K562 (cell line): ENCODE measurements at regions not wholly inside any gene's neighbourhood (a gene's known extent, or its start where the extent isn't known, plus 50 kb on each side); places are given as distances from the start of the nearest gene placed in this dataset.
"Not testable (repeated sequence)": the region's sequence is repeated elsewhere in the genome, so short reads cannot be mapped to it uniquely, and the experiment has no call there.

Experiments
- ATF1 ChIP-seq, 2 experiments: fragments of 450-650 bp in 1 of 2; IDR thresholded peaks; 2 replicates each; pipeline ENCODE4 v1.6.1; 2016; ENCODE audit warnings: missing compliant biosample characterization in 1 of 2, missing genetic modification characterization in 1 of 2
- BRF1 ChIP-seq: IDR thresholded peaks from 3 replicates; pipeline ENCODE4 v1.6.1; 2011; ENCODE audit warnings: borderline replicate concordance, mild to moderate bottlenecking; ENCODE audit not compliant: insufficient read length; ENCODE audit errors: extremely low read depth
- CBX3 ChIP-seq, 2 experiments: IDR thresholded peaks; 1 replicate in 1 of 2; 2 replicates in 1 of 2; pipeline ENCODE4 v1.6.1; 2012; ENCODE audit warnings: inconsistent platforms in 2 of 2, low read length in 2 of 2, borderline replicate concordance in 1 of 2, control low read depth in 1 of 2
- CTCF ChIP-seq, 3 experiments: IDR thresholded peaks in 2 of 3; conservative IDR thresholded peaks in 1 of 3; 2 replicates each; pipeline ENCODE4 v1.5.1; 2011 to 2012; ENCODE audit warnings: low read length in 3 of 3, mild to moderate bottlenecking in 3 of 3, control low read depth in 2 of 3, improper control_type of control experiment in 1 of 3, inconsistent platforms in 1 of 3, low read depth in 1 of 3, mixed read lengths in 1 of 3, moderate library complexity in 1 of 3; ENCODE audit not compliant: insufficient read depth in 2 of 3
- MXD1 ChIP-seq: fragments of 250-450 bp; sonication (Bioruptor Pico); IDR thresholded peaks from 2 replicates; pipeline ENCODE4 v1.8.0; 2021; ENCODE audit warnings: borderline replicate concordance, mild to moderate bottlenecking, moderate library complexity; ENCODE audit not compliant: poor library complexity, severe bottlenecking
- POLR2A ChIP-seq: fragments of 450-650 bp; conservative IDR thresholded peaks from 2 replicates; pipeline ENCODE4 v1.6.1; 2016
- POLR2AphosphoS5 ChIP-seq: IDR thresholded peaks from 2 replicates; pipeline ENCODE4 v1.6.1; 2011; ENCODE audit warnings: mild to moderate bottlenecking, low read depth, low read length, moderate library complexity; ENCODE audit not compliant: control insufficient read depth, insufficient read depth
- RBM25 ChIP-seq: fragments of 200-400 bp; formaldehyde crosslinking; IDR thresholded peaks from 2 replicates; pipeline ENCODE4 v1.6.1; 2018; ENCODE audit warnings: low read length, low read depth, moderate library complexity; ENCODE audit not compliant: severe bottlenecking
- RFX5 ChIP-seq: IDR thresholded peaks from 2 replicates; pipeline ENCODE4 v1.6.1; 2011; ENCODE audit warnings: low read depth, mild to moderate bottlenecking, improper control_type of control experiment, low read length
- ZBTB33 ChIP-seq: sonication (generic); formaldehyde crosslinking; IDR thresholded peaks from 2 replicates; pipeline ENCODE4 v1.8.1; 2023; ENCODE audit warnings: mild to moderate bottlenecking, missing genetic modification reagents
- ZNF282 ChIP-seq: sonication (generic); formaldehyde crosslinking; IDR thresholded peaks from 2 replicates; pipeline ENCODE4 v1.8.1; 2023; ENCODE audit warnings: missing genetic modification reagents
- ZNF589 ChIP-seq: fragments of 200-800 bp; sonication (Bioruptor generic); IDR thresholded peaks from 2 replicates; pipeline ENCODE4 v1.6.1; 2016; ENCODE audit warnings: low read depth, missing genetic modification characterization, missing compliant biosample characterization

GRCh38 chr5:25446061-25446420 lies 801.3 kb upstream of the CDH10 start:
- TF ChIP-seq BRF1; RFX5; MXD1 (CRISPR knock-in tag); POLR2A; CTCF (IDR thresholded peaks at IDR 0.05 in 2 of 3, conservative IDR thresholded peaks at IDR 0.05 in 1 of 3; ENCODE audit: insufficient read depth in 2 of 3, low read depth in 1 of 3, low read length in 3 of 3); ATF1 (CRISPR knock-in tag; IDR thresholded peaks at IDR 0.05); ATF1 (tag; IDR thresholded peaks at IDR 0.05); CBX3 (IDR thresholded peaks at IDR 0.05; ENCODE audit: borderline replicate concordance in 1 of 2, low read length in 2 of 2); ZBTB33 (CRISPR knock-in tag); POLR2AphosphoS5; ZNF282 (CRISPR knock-in tag); RBM25; ZNF589: not testable (repeated sequence)
